Upper lobe of left lung (tissue), 4 donors: ENCODE measurements at regions not wholly inside any gene's neighbourhood (a gene's known extent, or its start where the extent isn't known, plus 50 kb on each side); places are given as distances from the start of the nearest gene placed in this dataset.

Source experiments
- EP300 ChIP-seq, 4 donors: sonication (generic); formaldehyde crosslinking; IDR thresholded peaks; one replicate each; pipeline ENCODE4 v1.5.1; 2017; ENCODE audit warnings: antibody characterized with exemption in 4 of 4, control low read depth in 2 of 4
- POLR2A ChIP-seq, 4 donors: fragments of 450-650 bp; IDR thresholded peaks; one replicate each; pipeline ENCODE4 v1.5.1; 2016 to 2017; ENCODE audit warnings: antibody characterized with exemption in 4 of 4, mild to moderate bottlenecking in 2 of 4
- POLR2AphosphoS5 ChIP-seq, 2 donors: sonication (generic); formaldehyde crosslinking; IDR thresholded peaks; one replicate each; pipeline ENCODE4 v1.5.1; 2017; ENCODE audit warnings: antibody characterized with exemption in 2 of 2
- TF ChIP-seq, protein P1 (sequence below), 6 experiments: fragments of 450-650 bp in 4 of 6; fragments of 200-600 bp in 2 of 6; sonication (generic) in 2 of 6; IDR thresholded peaks; one replicate each; pipeline ENCODE4 v1.5.1; 2016 to 2019; ENCODE audit warnings: antibody characterized with exemption in 6 of 6

GRCh38 chr7:113504142-113504541 lies 385.8 kb upstream of the SMIM30 start:
- TF ChIP-seq, protein P1, sequence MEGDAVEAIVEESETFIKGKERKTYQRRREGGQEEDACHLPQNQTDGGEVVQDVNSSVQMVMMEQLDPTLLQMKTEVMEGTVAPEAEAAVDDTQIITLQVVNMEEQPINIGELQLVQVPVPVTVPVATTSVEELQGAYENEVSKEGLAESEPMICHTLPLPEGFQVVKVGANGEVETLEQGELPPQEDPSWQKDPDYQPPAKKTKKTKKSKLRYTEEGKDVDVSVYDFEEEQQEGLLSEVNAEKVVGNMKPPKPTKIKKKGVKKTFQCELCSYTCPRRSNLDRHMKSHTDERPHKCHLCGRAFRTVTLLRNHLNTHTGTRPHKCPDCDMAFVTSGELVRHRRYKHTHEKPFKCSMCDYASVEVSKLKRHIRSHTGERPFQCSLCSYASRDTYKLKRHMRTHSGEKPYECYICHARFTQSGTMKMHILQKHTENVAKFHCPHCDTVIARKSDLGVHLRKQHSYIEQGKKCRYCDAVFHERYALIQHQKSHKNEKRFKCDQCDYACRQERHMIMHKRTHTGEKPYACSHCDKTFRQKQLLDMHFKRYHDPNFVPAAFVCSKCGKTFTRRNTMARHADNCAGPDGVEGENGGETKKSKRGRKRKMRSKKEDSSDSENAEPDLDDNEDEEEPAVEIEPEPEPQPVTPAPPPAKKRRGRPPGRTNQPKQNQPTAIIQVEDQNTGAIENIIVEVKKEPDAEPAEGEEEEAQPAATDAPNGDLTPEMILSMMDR (IDR thresholded peaks at IDR 0.05), result no peak
- TF ChIP-seq EP300 (IDR thresholded peaks at IDR 0.05) (no peak), POLR2AphosphoS5 (IDR thresholded peaks at IDR 0.05) (no peak), POLR2A (IDR thresholded peaks at IDR 0.05) (no peak)
